Astrocyte (in vitro differentiated cells and primary cell): ENCODE measurements at regions not wholly inside any gene's neighbourhood (a gene's known extent, or its start where the extent isn't known, plus 50 kb on each side); places are given as distances from the start of the nearest gene placed in this dataset.

Experiments used
- EZH2 ChIP-seq: IDR thresholded peaks from 2 replicates; pipeline ENCODE4 v1.6.1; 2012; ENCODE audit warnings: mild to moderate bottlenecking, low read length, inconsistent platforms; ENCODE audit not compliant: insufficient read depth
- TF ChIP-seq, protein P1 (sequence below): IDR thresholded peaks from 2 replicates; pipeline ENCODE4 v1.5.1; 2011; ENCODE audit warnings: low read depth, mild to moderate bottlenecking, inconsistent platforms, low read length, moderate library complexity; ENCODE audit not compliant: insufficient read depth

DNA sequence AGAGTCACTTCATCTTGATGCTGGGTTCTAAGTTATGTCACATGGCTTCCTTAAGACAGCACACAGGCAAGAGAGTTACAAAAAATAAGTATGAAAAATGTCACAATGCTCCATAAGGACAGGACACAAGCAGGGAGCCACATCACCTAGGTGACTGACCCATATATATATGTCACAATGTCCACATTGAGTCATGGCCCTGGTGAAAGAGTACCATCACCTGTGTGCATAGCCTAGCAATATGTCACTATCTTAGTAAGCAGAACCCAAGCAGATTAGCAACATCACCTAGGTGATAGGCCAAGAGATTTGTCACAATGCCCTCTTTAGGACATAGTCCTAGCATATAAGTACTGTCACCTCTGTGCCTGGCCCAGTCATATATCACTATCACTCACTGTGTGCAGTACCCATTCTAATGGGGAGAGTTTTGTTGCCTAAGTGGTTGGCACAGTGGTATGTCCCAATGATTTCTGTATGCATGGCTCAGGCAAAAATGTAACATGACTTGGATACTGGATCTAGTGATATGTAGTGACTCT is 1012.0 kb upstream of the AMELY start:
- no peak for TF ChIP-seq EZH2
- TF ChIP-seq, protein P1, sequence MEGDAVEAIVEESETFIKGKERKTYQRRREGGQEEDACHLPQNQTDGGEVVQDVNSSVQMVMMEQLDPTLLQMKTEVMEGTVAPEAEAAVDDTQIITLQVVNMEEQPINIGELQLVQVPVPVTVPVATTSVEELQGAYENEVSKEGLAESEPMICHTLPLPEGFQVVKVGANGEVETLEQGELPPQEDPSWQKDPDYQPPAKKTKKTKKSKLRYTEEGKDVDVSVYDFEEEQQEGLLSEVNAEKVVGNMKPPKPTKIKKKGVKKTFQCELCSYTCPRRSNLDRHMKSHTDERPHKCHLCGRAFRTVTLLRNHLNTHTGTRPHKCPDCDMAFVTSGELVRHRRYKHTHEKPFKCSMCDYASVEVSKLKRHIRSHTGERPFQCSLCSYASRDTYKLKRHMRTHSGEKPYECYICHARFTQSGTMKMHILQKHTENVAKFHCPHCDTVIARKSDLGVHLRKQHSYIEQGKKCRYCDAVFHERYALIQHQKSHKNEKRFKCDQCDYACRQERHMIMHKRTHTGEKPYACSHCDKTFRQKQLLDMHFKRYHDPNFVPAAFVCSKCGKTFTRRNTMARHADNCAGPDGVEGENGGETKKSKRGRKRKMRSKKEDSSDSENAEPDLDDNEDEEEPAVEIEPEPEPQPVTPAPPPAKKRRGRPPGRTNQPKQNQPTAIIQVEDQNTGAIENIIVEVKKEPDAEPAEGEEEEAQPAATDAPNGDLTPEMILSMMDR: no peak
